Mesothelial cell of epicardium (in vitro differentiated cells): ENCODE measurements at regions not wholly inside any gene's neighbourhood (a gene's known extent, or its start where the extent isn't known, plus 50 kb on each side); places are given as distances from the start of the nearest gene placed in this dataset.

Experiments used
- DNase-seq, 2 experiments: peaks; one replicate each; pipeline ENCODE4 v3.0.0; 2021; ENCODE audit warnings: low spot score in 2 of 2; ENCODE audit not compliant: unreplicated experiment in 2 of 2
- H3K27ac Mint-ChIP-seq: 2 replicates; pipeline ENCODE4 v1.8.0; 2021; ENCODE audit warnings: mixed read lengths
- H3K27me3 Mint-ChIP-seq: 2 replicates; pipeline ENCODE4 v1.8.0; 2021; ENCODE audit warnings: low read depth, mixed read lengths
- H3K36me3 Mint-ChIP-seq: 2 replicates; pipeline ENCODE4 v1.8.0; 2021; ENCODE audit warnings: mixed read lengths
- H3K4me1 Mint-ChIP-seq: 2 replicates; pipeline ENCODE4 v1.8.0; 2021; ENCODE audit warnings: mixed read lengths
- H3K4me3 Mint-ChIP-seq: 2 replicates; pipeline ENCODE4 v1.8.0; 2021; ENCODE audit warnings: mild to moderate bottlenecking, moderate library complexity, mixed read lengths
- H3K9me3 Mint-ChIP-seq: 2 replicates; pipeline ENCODE4 v1.8.0; 2021; ENCODE audit warnings: mixed read lengths
- TF ChIP-seq, protein P1 (sequence below): fragments of 200-600 bp; sonication (generic); IDR thresholded peaks from one replicate; pipeline ENCODE4 v1.5.0; 2021; ENCODE audit warnings: antibody characterized with exemption; ENCODE audit not compliant: unreplicated experiment

DNA sequence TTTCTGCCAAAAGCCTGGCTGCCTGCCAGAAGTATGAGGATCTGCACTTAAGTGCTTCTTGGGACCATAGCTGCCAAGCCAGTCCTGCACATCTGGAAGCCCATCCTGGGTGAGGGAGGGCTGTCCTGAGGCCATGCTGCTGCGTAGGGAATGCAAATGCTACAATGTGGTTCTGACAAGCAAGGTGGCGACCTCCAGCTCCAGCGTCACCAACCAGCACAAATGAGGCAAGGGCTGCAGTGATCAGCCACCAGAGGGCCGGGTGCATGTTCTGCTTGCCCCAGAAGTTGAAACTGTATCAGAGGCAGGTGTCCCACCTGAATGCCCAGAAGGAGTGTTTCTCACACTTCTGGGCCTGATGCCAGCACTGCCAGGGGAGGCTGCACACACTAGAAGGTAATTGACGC lies 99.1 kb upstream of the KCNQ5 start:
- Mint-ChIP-seq H3K9me3 (no peaks in the 10 kb centered on the region), H3K27ac (no peak overlapping the region), H3K27me3 (peaks cover 1% of the 10 kb centered on the region), H3K4me3 (no peak overlapping the region), H3K36me3 (no peaks in the 10 kb centered on the region), H3K4me1 (peaks cover 6% of the 10 kb centered on the region)
- no peak for DNase-seq
- TF ChIP-seq, protein P1, sequence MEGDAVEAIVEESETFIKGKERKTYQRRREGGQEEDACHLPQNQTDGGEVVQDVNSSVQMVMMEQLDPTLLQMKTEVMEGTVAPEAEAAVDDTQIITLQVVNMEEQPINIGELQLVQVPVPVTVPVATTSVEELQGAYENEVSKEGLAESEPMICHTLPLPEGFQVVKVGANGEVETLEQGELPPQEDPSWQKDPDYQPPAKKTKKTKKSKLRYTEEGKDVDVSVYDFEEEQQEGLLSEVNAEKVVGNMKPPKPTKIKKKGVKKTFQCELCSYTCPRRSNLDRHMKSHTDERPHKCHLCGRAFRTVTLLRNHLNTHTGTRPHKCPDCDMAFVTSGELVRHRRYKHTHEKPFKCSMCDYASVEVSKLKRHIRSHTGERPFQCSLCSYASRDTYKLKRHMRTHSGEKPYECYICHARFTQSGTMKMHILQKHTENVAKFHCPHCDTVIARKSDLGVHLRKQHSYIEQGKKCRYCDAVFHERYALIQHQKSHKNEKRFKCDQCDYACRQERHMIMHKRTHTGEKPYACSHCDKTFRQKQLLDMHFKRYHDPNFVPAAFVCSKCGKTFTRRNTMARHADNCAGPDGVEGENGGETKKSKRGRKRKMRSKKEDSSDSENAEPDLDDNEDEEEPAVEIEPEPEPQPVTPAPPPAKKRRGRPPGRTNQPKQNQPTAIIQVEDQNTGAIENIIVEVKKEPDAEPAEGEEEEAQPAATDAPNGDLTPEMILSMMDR, result no peak

DNA sequence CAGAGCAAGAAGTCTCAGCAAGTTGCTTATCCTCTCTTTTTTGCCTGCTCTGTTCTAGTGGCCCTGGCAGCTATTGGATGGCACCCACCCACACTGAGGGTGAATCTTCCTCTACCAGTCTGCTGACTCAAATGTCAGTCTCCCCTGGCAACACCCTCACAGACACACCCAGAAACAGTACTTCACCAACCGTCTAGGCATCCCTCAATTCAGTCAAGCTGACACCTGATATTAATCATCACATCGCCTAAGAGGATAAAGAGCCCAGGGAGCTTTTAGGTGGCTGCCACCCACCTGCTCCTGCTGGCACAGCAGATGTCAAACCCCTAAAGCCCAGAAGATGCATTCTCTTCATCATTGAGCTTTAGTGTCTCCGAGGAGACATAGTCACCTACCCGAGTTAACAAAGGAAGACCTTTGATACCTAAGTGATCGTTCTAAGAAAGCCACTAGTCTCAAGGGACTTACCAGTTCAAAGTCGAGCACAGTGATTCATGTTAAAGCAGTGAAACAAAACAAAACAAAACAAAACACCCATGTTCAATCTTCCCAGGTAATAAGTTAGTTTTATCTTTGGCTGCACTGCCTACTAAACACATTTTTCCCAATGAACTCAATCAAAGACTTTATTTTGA lies 97.7 kb upstream of the KCNQ5 start:
- peaks cover 1% of the 10 kb centered on the region for H3K27me3 Mint-ChIP-seq
- H3K4me1 Mint-ChIP-seq, result peaks cover 6% of the 10 kb centered on the region
- H3K4me3 Mint-ChIP-seq, result no peak overlapping the region
- H3K36me3 Mint-ChIP-seq, result no peaks in the 10 kb centered on the region
- no peak for DNase-seq
- H3K9me3 Mint-ChIP-seq, result no peaks in the 10 kb centered on the region
- H3K27ac Mint-ChIP-seq, result no peak overlapping the region
- TF ChIP-seq, protein P1, result no peak

DNA sequence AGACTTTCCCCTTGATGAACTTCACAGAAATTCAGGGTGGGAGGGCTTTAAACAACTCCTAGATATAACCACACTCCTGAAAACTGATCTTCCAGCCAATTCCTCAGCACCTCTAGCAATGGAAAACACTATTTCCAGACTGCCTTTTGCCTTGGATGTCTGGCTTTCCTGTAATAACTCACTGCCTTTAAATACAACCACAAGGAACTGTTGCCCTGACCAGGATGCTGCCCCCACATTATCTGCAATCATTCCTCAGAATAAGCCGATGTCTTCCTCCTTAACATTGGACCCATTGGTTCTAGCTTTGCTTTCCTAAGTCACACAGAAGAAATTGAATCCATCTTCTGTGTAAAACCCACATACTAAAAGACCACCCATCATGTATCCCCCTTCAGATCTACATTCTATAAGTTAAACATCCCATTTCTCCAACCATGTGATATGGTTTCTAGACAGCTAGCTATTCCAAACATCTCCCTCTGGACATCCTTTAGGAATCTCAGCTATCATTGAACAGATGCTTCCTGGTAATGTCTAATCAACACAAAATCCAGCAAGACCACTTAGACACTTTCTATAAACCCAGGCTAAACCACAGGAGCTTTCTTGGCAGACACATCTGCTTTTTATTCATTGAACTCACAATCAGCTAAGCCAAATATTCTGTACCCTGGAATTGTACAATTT lies 95.9 kb upstream of the KCNQ5 start:
- TF ChIP-seq, protein P1, result no peak
- no peaks in the 10 kb centered on the region for H3K36me3 Mint-ChIP-seq
- no peak overlapping the region for H3K27ac Mint-ChIP-seq
- no peak for DNase-seq
- H3K9me3 Mint-ChIP-seq, result no peaks in the 10 kb centered on the region
- H3K4me3 Mint-ChIP-seq, result no peak overlapping the region
- peaks cover 2% of the 10 kb centered on the region for H3K27me3 Mint-ChIP-seq
- H3K4me1 Mint-ChIP-seq, result peaks cover 6% of the 10 kb centered on the region

DNA sequence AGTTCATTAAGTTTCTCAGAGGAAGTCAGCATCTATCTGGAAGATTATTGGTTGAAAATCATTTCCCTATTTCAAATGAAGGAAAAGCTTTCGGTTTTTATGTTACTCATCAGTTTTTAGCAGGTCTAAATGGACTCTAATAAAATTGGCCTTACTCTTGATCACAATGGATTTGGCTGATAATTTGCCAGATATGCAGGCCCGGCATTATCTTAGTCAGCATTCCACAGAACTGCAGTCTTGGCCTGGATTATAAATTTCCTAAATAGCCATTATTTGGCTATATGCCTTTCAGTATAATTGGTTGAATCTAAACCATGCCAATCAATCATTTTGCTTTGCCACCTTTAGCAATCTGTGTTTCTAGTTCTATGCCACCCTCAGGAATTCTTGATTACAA lies 91.7 kb upstream of the KCNQ5 start:
- TF ChIP-seq, protein P1, result no peak
- Mint-ChIP-seq H3K9me3 (no peaks in the 10 kb centered on the region), H3K4me1 (peaks cover 7% of the 10 kb centered on the region), H3K27ac (no peak overlapping the region), H3K27me3 (peaks cover 2% of the 10 kb centered on the region), H3K4me3 (no peak overlapping the region), H3K36me3 (no peaks in the 10 kb centered on the region)
- no peak for DNase-seq

DNA sequence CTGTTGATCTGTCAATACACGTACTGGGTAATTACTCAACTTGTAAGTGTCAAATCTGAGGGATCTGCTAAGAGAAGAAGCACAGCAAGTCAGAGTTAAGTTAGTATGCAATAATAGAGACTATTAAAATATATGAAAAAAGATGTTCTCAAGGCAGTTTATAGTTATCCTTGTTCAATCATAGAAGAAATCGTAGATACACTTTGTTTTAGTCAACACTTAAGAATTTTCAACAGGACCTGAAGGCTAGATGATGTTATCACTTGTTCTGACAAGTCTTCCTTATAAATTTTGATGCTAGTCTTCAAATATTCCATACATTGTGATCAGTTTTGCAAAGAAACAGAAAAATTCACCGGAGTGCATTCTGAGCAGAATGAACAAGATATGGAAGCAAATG lies 91.1 kb upstream of the KCNQ5 start:
- Mint-ChIP-seq H3K9me3 (no peaks in the 10 kb centered on the region), H3K4me1 (peaks cover 7% of the 10 kb centered on the region), H3K4me3 (no peak overlapping the region), H3K36me3 (no peaks in the 10 kb centered on the region), H3K27ac (no peak overlapping the region), H3K27me3 (peaks cover 2% of the 10 kb centered on the region)
- DNase-seq, result no peak
- TF ChIP-seq, protein P1, result no peak
